Calu3 (cell line): ENCODE measurements at regions not wholly inside any gene's neighbourhood (a gene's known extent, or its start where the extent isn't known, plus 50 kb on each side); places are given as distances from the start of the nearest gene placed in this dataset.
"Not testable (repeated sequence)": the region's sequence is repeated elsewhere in the genome, so short reads cannot be mapped to it uniquely, and the experiment has no call there.

Experiments used
- BruUV-seq: library from RNA; stranded (reverse); fragments of 400-500 nt; replicated peaks from 2 replicates; lab custom pipeline; 2021; lab: Mats Ljungman, UMichigan
- CTCF ChIA-PET: fragments of 300-600 bp; sonication (Branson Sonifier 250); formaldehyde crosslinking; loops from one replicate; lab custom pipeline; 2022; ENCODE audit warnings: antibody characterized with exemption; lab: Charles Lee
- DNase-seq: peaks from one replicate; pipeline ENCODE4 v3.0.0; 2022
- H3K27ac Mint-ChIP-seq: one replicate; pipeline ENCODE4 v1.8.0; 2022; ENCODE audit warnings: mixed read lengths; ENCODE audit not compliant: unreplicated experiment
- H3K27me3 Mint-ChIP-seq: one replicate; pipeline ENCODE4 v1.8.0; 2022; ENCODE audit warnings: mixed read lengths; ENCODE audit not compliant: unreplicated experiment
- H3K36me3 Mint-ChIP-seq: one replicate; pipeline ENCODE4 v1.8.0; 2022; ENCODE audit warnings: mild to moderate bottlenecking, moderate library complexity, mixed read lengths; ENCODE audit not compliant: insufficient read depth, unreplicated experiment
- H3K4me1 Mint-ChIP-seq: one replicate; pipeline ENCODE4 v1.8.0; 2022; ENCODE audit warnings: mild to moderate bottlenecking, low read depth, mixed read lengths; ENCODE audit not compliant: unreplicated experiment
- H3K4me3 Mint-ChIP-seq: one replicate; pipeline ENCODE4 v1.8.0; 2022; ENCODE audit warnings: mild to moderate bottlenecking, low read depth, moderate library complexity, mixed read lengths; ENCODE audit not compliant: unreplicated experiment
- H3K9me3 Mint-ChIP-seq: one replicate; pipeline ENCODE4 v1.8.0; 2022; ENCODE audit warnings: low read depth, mixed read lengths; ENCODE audit not compliant: unreplicated experiment
- intact Hi-C: fragments of 100-400 bp; cut with micrococcal nuclease; formaldehyde crosslinking; loops from one replicate; pipeline ENCODE4 v1.10.0; 2022; ENCODE audit not compliant: unreplicated experiment
- TF ChIP-seq, protein P1 (sequence below): fragments of 200-600 bp; IDR thresholded peaks from one replicate; pipeline ENCODE4 v1.8.0; 2022; ENCODE audit warnings: antibody characterized with exemption; ENCODE audit not compliant: unreplicated experiment

DNA sequence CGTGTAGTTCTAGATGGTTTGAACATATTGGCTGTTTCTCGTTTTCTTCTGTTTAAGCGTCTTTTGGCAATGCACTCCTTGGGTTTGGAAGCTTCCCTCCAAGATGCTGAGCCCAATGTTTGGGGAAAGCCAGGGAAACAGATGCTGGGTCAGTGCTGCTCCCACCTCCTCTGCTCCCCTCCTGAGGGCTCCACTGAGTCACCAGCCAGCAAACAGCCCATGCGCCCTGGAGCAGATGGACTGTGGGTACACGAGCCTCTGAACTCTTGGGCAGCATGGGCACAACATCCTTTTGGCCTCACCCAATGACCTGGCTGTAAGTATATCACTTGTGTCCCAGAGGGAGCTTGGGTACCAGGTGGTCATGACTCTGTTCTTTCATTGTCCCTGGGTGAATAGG, 207.6 kb downstream of the BUB3 start:
- TF ChIP-seq, protein P1, sequence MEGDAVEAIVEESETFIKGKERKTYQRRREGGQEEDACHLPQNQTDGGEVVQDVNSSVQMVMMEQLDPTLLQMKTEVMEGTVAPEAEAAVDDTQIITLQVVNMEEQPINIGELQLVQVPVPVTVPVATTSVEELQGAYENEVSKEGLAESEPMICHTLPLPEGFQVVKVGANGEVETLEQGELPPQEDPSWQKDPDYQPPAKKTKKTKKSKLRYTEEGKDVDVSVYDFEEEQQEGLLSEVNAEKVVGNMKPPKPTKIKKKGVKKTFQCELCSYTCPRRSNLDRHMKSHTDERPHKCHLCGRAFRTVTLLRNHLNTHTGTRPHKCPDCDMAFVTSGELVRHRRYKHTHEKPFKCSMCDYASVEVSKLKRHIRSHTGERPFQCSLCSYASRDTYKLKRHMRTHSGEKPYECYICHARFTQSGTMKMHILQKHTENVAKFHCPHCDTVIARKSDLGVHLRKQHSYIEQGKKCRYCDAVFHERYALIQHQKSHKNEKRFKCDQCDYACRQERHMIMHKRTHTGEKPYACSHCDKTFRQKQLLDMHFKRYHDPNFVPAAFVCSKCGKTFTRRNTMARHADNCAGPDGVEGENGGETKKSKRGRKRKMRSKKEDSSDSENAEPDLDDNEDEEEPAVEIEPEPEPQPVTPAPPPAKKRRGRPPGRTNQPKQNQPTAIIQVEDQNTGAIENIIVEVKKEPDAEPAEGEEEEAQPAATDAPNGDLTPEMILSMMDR, result no peak
- Mint-ChIP-seq H3K9me3 (no peaks in the 10 kb centered on the region), H3K36me3 (no peaks in the 10 kb centered on the region), H3K27me3 (peaks cover 9% of the 10 kb centered on the region), H3K27ac (no peak overlapping the region), H3K4me1 (no peaks in the 10 kb centered on the region), H3K4me3 (no peak overlapping the region)
- CTCF ChIA-PET, result no interaction called here
- BruUV-seq, result no TSS peak
- DNase-seq, result no peak
- intact Hi-C loops, result no loop called here

DNA sequence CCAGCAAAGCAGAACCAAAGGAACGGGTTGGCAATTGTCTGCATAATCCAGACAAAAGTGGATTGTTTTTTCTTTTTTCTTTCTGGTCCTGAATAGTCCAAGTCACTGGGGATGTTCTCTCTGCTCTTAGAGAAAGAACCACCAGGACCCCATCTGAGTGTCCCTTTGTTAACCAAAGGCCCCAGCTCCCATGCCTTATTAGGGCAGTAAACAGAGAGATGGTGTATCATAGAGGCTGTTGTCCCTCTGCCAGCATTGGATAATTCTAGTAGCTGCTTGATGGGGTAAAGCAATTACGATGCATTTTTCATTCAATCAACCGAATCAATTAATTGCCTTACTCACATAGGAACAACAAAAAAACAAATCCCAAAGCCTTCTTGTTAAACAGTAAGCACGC, 213.0 kb downstream of the BUB3 start:
- no peaks in the 10 kb centered on the region for H3K36me3 Mint-ChIP-seq
- H3K4me1 Mint-ChIP-seq, result no peaks in the 10 kb centered on the region
- H3K27me3 Mint-ChIP-seq, result peaks cover 20% of the 10 kb centered on the region
- no TSS peak for BruUV-seq
- DNase-seq, result no peak
- intact Hi-C loops, result no loop called here
- H3K9me3 Mint-ChIP-seq, result peaks cover 2% of the 10 kb centered on the region
- CTCF ChIA-PET, result no interaction called here
- H3K4me3 Mint-ChIP-seq, result no peak overlapping the region
- TF ChIP-seq, protein P1, result no peak
- H3K27ac Mint-ChIP-seq, result no peak overlapping the region

DNA sequence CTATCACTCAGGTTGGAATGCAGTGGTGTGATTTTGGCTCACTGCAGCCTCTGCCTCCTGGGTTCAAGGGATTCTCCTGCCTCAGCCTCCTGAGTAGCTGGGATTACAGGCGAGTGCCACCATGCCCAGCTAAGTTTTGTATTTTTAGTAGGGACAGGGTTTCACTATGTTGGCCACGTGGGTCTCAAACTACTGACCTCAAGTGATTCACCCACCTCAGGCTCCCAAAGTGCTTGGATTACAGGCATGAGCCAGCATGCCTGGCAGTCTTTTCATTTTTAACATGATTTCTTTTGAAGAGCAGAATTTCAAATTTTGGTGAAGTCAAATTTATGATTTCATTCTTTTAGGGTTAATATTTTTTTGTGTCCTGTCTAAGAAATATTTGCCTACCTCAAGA, 217.4 kb downstream of the BUB3 start:
- H3K36me3 Mint-ChIP-seq, H3K27ac Mint-ChIP-seq, BruUV-seq: not testable (repeated sequence)

DNA sequence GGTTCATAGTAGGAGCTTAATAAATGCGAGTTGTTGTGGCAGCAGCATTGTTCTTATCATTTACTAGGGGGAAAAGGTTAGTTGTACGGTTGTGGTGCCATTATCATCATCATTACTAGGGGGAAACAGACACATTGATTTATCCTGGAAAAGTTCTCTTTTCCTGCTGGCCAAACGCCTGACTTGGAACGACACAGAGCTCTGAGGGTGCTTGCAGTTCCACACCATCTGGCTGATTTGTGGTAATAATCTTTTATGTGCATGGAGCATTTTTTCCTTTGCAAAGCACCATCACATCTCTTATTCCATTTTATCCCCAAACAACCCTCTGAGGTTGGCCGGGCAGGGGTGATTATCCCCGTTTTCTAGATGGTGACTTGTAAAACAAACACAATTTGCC, 219.4 kb downstream of the BUB3 start:
- peaks cover 13% of the 10 kb centered on the region for H3K27me3 Mint-ChIP-seq
- H3K27ac Mint-ChIP-seq, result no peak overlapping the region
- H3K4me3 Mint-ChIP-seq, result no peak overlapping the region
- no peaks in the 10 kb centered on the region for H3K36me3 Mint-ChIP-seq
- intact Hi-C loops, result no loop called here
- CTCF ChIA-PET, result no interaction called here
- no peaks in the 10 kb centered on the region for H3K4me1 Mint-ChIP-seq
- TF ChIP-seq, protein P1, result no peak
- peaks cover 5% of the 10 kb centered on the region for H3K9me3 Mint-ChIP-seq
- DNase-seq, result no peak
- no TSS peak for BruUV-seq

More for the DNA sequence above, 217.4 kb downstream of the BUB3 start:
- CTCF ChIA-PET, DNase-seq, H3K9me3 Mint-ChIP-seq, intact Hi-C loops, H3K4me3 Mint-ChIP-seq, H3K4me1 Mint-ChIP-seq: not testable (repeated sequence)
- H3K27me3 Mint-ChIP-seq, result peaks cover 13% of the 10 kb centered on the region

DNA sequence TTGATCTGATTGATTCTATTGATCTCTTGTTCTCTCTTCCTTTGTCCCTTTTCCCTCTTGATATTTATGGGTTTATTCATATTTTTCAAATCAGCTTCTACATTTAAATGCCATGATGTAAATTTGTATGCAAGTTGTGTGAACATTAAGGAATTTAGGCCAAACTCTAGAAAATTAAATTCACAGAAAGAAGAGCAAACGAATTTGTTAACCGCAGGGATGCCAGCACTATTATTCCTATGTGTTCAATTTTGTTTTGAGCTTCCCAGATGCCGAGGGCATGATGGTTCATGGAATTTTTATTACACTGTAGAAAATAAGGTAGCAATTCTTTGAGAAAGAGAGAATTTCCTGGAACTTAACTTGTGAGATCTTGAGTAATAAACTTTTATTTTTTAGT, 220.9 kb downstream of the BUB3 start:
- BruUV-seq, result no TSS peak

More for the DNA sequence above, 220.9 kb downstream of the BUB3 start:
- H3K27ac Mint-ChIP-seq, result no peak overlapping the region
- TF ChIP-seq, protein P1, result no peak
- intact Hi-C loops, result no loop called here
- peaks cover 5% of the 10 kb centered on the region for H3K9me3 Mint-ChIP-seq
- CTCF ChIA-PET, result no interaction called here
- DNase-seq, result no peak
- H3K4me3 Mint-ChIP-seq, result no peak overlapping the region
- peaks cover 6% of the 10 kb centered on the region for H3K27me3 Mint-ChIP-seq
- no peaks in the 10 kb centered on the region for H3K36me3 Mint-ChIP-seq
- H3K4me1 Mint-ChIP-seq, result no peaks in the 10 kb centered on the region
